ENCODE measurements at regions not wholly inside any gene's neighbourhood (a gene's known extent, or its start where the extent isn't known, plus 50 kb on each side); places are given as distances from the start of the nearest gene placed in this dataset.

DNA sequence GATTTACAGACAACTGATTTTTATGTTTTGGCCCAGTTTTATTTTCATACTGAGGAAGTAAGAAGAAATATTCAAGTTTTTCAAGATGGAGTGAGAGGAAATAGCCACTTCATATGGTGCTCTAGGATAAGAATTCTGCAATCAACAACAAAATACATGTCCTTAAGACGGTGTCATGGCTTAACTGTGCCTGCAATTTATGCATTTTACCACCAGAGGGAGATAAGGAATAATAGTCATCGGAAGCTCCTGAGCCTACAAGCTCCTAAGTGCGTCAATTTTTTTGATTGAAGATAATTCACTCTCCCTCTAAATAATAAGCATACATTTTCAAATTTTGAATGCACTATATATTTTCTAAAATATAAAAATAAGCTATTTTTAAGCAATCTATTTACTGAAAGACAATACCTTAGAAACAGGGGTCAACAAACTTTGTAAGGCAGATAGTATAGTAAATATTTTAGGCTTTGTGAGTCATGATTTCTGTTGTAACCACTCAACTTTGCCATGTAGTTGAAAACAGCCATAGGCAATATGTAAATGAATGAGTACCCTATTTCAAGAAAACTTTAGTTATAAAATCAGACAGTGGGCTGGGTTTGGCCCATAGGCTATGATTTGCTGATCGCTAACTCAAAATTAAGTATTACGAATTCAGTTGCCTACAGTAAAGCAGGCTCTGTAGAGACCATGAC, 230.9 kb upstream of the DTNBP1 start:
- peaks cover 0 to 14% (median 0%) of the 10 kb centered on the region in 3 donors for H3K4me1 ChIP-seq (ENCODE audit: control insufficient read depth in 2 of 3, insufficient read depth in 2 of 3, low read depth in 1 of 3, low read length in 3 of 3)
- intact Hi-C loops (cut with DNase I) = no loop called here
- H3K27me3 ChIP-seq (ENCODE audit: control insufficient read depth, insufficient read depth, low read length) = no peaks in the 10 kb centered on the region
- DNase-seq (no peak), FAIRE-seq (no peak)
- no peaks in the 10 kb centered on the region for H3K36me3 ChIP-seq (ENCODE audit: control insufficient read depth in 2 of 3, insufficient read depth in 3 of 3, low read length in 3 of 3)
- H3K9ac ChIP-seq (ENCODE audit: low read length in 3 of 3) = no peak overlapping the region
- H3K4me3 ChIP-seq (ENCODE audit: low read length in 3 of 3) = no peak overlapping the region
- TF ChIP-seq, protein P1, sequence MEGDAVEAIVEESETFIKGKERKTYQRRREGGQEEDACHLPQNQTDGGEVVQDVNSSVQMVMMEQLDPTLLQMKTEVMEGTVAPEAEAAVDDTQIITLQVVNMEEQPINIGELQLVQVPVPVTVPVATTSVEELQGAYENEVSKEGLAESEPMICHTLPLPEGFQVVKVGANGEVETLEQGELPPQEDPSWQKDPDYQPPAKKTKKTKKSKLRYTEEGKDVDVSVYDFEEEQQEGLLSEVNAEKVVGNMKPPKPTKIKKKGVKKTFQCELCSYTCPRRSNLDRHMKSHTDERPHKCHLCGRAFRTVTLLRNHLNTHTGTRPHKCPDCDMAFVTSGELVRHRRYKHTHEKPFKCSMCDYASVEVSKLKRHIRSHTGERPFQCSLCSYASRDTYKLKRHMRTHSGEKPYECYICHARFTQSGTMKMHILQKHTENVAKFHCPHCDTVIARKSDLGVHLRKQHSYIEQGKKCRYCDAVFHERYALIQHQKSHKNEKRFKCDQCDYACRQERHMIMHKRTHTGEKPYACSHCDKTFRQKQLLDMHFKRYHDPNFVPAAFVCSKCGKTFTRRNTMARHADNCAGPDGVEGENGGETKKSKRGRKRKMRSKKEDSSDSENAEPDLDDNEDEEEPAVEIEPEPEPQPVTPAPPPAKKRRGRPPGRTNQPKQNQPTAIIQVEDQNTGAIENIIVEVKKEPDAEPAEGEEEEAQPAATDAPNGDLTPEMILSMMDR (IDR thresholded peaks at IDR 0.05; ENCODE audit: borderline replicate concordance, extremely low read depth, insufficient read depth) = no peak
- H3K27ac ChIP-seq (ENCODE audit: low read depth in 2 of 2, low read length in 2 of 2) = no peak overlapping the region
- no peaks in the 10 kb centered on the region for H3K9me3 ChIP-seq (ENCODE audit: control insufficient read depth in 2 of 3, insufficient read depth in 1 of 3, low read length in 3 of 3)

DNA sequence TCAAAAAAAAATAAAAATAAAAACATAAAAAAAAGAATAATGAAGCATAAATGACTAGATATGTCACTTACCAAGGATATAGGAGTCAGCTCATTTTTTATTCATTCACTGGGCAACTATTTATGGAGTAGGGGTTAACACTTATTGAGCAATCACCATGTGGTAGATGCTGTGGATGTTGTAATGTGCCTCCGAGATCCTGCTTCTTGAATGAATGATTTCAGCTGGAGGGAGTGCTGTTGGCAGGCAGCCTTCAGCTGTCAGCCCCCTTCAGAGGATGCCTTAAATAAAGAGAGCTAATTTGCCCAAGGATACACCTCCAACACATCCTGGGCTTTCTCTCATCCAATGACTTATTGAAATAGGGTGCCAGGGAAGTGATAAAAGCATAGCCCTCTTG, 229.5 kb upstream of the DTNBP1 start:
- Histone ChIP-seq H3K4me3 (ENCODE audit: low read length in 3 of 3) (no peak overlapping the region), H3K36me3 (ENCODE audit: control insufficient read depth in 2 of 3, insufficient read depth in 3 of 3, low read length in 3 of 3) (no peaks in the 10 kb centered on the region), H3K27me3 (ENCODE audit: control insufficient read depth, insufficient read depth, low read length) (no peaks in the 10 kb centered on the region), H3K27ac (ENCODE audit: low read depth in 2 of 2, low read length in 2 of 2) (no peak overlapping the region), H3K4me1 (ENCODE audit: control insufficient read depth in 2 of 3, insufficient read depth in 2 of 3, low read depth in 1 of 3, low read length in 3 of 3) (peaks cover 0 to 11% (median 0%) of the 10 kb centered on the region in 3 donors), H3K9me3 (ENCODE audit: control insufficient read depth in 2 of 3, insufficient read depth in 1 of 3, low read length in 3 of 3) (no peaks in the 10 kb centered on the region), H3K9ac (ENCODE audit: low read length in 3 of 3) (no peak overlapping the region)
- intact Hi-C loops (cut with DNase I) = no loop called here
- no peak for DNase-seq
- TF ChIP-seq, protein P1 (IDR thresholded peaks at IDR 0.05; ENCODE audit: borderline replicate concordance, extremely low read depth, insufficient read depth) = no peak
- FAIRE-seq = no peak

- no peak overlapping the region for H3K27ac ChIP-seq (ENCODE audit: low read depth in 2 of 2, low read length in 2 of 2)
- H3K27me3 ChIP-seq (ENCODE audit: control insufficient read depth, insufficient read depth, low read length) = no peaks in the 10 kb centered on the region
- no peak overlapping the region for H3K4me3 ChIP-seq (ENCODE audit: low read length in 3 of 3)
- DNase-seq (no peak), FAIRE-seq (no peak)
- TF ChIP-seq, protein P1 (IDR thresholded peaks at IDR 0.05; ENCODE audit: borderline replicate concordance, extremely low read depth, insufficient read depth) = no peak
- no peaks in the 10 kb centered on the region for H3K36me3 ChIP-seq (ENCODE audit: control insufficient read depth in 2 of 3, insufficient read depth in 3 of 3, low read length in 3 of 3)
- H3K9me3 ChIP-seq (ENCODE audit: control insufficient read depth in 2 of 3, insufficient read depth in 1 of 3, low read length in 3 of 3) = no peaks in the 10 kb centered on the region
- peaks cover 0 to 2% (median 0%) of the 10 kb centered on the region in 3 donors for H3K4me1 ChIP-seq (ENCODE audit: control insufficient read depth in 2 of 3, insufficient read depth in 2 of 3, low read depth in 1 of 3, low read length in 3 of 3)
- H3K9ac ChIP-seq (ENCODE audit: low read length in 3 of 3) = no peak overlapping the region
- intact Hi-C loops (cut with DNase I) = no loop called here
These were observed 226.3 kb upstream of the DTNBP1 start for GRCh38 chr6:15888798-15889772.

All from kidney (tissue), 13 donors.